Vagina (tissue), 2 donors: ENCODE measurements at regions not wholly inside any gene's neighbourhood (a gene's known extent, or its start where the extent isn't known, plus 50 kb on each side); places are given as distances from the start of the nearest gene placed in this dataset.

Experiments used
- DNase-seq, 2 donors: peaks; one replicate each; pipeline ENCODE4 v3.0.0-alpha.2; 2017; ENCODE audit errors: extremely low spot score in 2 of 2
- H3K27ac ChIP-seq: fragments of 200-600 bp; sonication (generic); one replicate; pipeline ENCODE4 v1.5.1; 2019
- H3K27me3 ChIP-seq: fragments of 200-600 bp; sonication (generic); one replicate; pipeline ENCODE4 v1.5.1; 2019
- H3K36me3 ChIP-seq, 2 donors: fragments of 200-600 bp; sonication (generic); one replicate each; pipeline ENCODE4 v1.5.1; 2017 to 2019
- H3K4me1 ChIP-seq: fragments of 200-600 bp; sonication (generic); one replicate; pipeline ENCODE4 v1.5.1; 2019
- H3K4me3 ChIP-seq, 2 donors: fragments of 200-600 bp; sonication (generic); 1 replicate in 1 of 2; 2 replicates in 1 of 2; pipeline ENCODE4 v1.5.1; 2016 to 2019
- H3K9me3 ChIP-seq: fragments of 200-600 bp; sonication (generic); one replicate; pipeline ENCODE4 v1.5.1; 2019
- POLR2A ChIP-seq, 2 donors: fragments of 450-650 bp; IDR thresholded peaks; one replicate each; pipeline ENCODE4 v1.6.1; 2017; ENCODE audit warnings: antibody characterized with exemption in 2 of 2, mild to moderate bottlenecking in 2 of 2, moderate library complexity in 2 of 2
- POLR2AphosphoS5 ChIP-seq, 2 donors: sonication (generic); formaldehyde crosslinking; IDR thresholded peaks; one replicate each; pipeline ENCODE4 v1.9.0; 2017; ENCODE audit warnings: antibody characterized with exemption in 2 of 2, mild to moderate bottlenecking in 2 of 2, low read depth in 1 of 2; ENCODE audit not compliant: insufficient read depth in 1 of 2
- intact Hi-C: fragments of 100-400 bp; cut with DNase I; formaldehyde crosslinking; loops from one replicate; pipeline ENCODE4 v1.15.1; 2023
- TF ChIP-seq, protein P1 (sequence below), 3 experiments: fragments of 450-650 bp in 2 of 3; fragments of 200-600 bp in 1 of 3; sonication (generic) in 1 of 3; IDR thresholded peaks; one replicate each; pipeline ENCODE4 v1.5.1; 2017 to 2019; ENCODE audit warnings: antibody characterized with exemption in 3 of 3, mild to moderate bottlenecking in 2 of 3, moderate library complexity in 2 of 3

GRCh38 chr2:49241991-49242390 is 87.7 kb upstream of the FSHR start:
- Histone ChIP-seq H3K4me1 (no peaks in the 10 kb centered on the region), H3K27me3 (no peaks in the 10 kb centered on the region), H3K4me3 (no peak overlapping the region), H3K9me3 (no peaks in the 10 kb centered on the region), H3K36me3 (no peaks in the 10 kb centered on the region), H3K27ac (no peak overlapping the region)
- intact Hi-C loops: no loop called here
- DNase-seq: no peak
- TF ChIP-seq POLR2AphosphoS5 (IDR thresholded peaks at IDR 0.05; ENCODE audit: insufficient read depth in 1 of 2, low read depth in 1 of 2) (no peak), POLR2A (IDR thresholded peaks at IDR 0.05) (no peak)
- TF ChIP-seq, protein P1, sequence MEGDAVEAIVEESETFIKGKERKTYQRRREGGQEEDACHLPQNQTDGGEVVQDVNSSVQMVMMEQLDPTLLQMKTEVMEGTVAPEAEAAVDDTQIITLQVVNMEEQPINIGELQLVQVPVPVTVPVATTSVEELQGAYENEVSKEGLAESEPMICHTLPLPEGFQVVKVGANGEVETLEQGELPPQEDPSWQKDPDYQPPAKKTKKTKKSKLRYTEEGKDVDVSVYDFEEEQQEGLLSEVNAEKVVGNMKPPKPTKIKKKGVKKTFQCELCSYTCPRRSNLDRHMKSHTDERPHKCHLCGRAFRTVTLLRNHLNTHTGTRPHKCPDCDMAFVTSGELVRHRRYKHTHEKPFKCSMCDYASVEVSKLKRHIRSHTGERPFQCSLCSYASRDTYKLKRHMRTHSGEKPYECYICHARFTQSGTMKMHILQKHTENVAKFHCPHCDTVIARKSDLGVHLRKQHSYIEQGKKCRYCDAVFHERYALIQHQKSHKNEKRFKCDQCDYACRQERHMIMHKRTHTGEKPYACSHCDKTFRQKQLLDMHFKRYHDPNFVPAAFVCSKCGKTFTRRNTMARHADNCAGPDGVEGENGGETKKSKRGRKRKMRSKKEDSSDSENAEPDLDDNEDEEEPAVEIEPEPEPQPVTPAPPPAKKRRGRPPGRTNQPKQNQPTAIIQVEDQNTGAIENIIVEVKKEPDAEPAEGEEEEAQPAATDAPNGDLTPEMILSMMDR (IDR thresholded peaks at IDR 0.05): no peak

DNA sequence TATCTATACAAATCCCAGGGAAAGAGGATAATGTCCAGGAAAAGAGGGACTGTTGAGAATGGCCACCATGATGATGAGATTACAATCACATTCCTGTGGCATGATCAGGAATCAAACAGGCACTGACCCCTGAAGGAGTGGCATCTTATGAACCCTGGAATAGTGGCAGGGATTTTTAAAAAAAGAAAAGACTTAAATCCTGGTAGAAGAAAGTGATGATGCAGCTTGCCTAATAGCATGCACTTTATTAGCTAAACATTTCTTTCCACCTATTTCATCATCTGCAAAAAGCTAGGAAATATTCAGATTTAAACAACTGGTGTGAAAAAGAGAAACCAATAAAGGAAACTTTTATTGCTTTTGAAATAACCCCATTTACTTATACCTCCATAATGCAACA is 87.2 kb upstream of the FSHR start:
- Histone ChIP-seq H3K4me1 (no peaks in the 10 kb centered on the region), H3K36me3 (no peaks in the 10 kb centered on the region)
- TF ChIP-seq, protein P1 (IDR thresholded peaks at IDR 0.05): no peak
- TF ChIP-seq POLR2AphosphoS5 (IDR thresholded peaks at IDR 0.05; ENCODE audit: insufficient read depth in 1 of 2, low read depth in 1 of 2) (no peak), POLR2A (IDR thresholded peaks at IDR 0.05) (no peak)

DNA sequence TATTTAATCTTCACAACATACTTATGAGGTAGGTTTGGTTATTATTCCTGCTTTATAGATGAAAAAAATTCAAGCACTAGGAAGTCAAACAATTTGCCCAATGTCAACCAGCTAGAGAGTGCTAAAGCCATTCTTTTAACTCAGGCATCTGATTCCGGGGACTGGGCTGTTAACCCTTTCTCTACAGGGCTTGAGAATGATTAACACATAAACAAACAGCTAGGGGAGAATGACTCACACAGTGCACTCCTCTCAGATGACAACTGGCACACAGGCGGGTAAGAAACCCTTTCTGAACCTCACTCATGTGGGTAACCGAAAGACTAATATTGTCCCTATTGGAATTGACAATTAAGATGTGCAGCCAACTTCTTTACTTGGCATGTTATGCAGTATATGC is 86.3 kb upstream of the FSHR start:
- no peak overlapping the region for H3K27ac ChIP-seq
- no peaks in the 10 kb centered on the region for H3K4me1 ChIP-seq
- H3K27me3 ChIP-seq: no peaks in the 10 kb centered on the region
- intact Hi-C loops: no loop called here
- no peak overlapping the region for H3K4me3 ChIP-seq
- no peak for DNase-seq
- no peaks in the 10 kb centered on the region for H3K36me3 ChIP-seq
- H3K9me3 ChIP-seq: no peaks in the 10 kb centered on the region
- TF ChIP-seq POLR2AphosphoS5 (IDR thresholded peaks at IDR 0.05; ENCODE audit: insufficient read depth in 1 of 2, low read depth in 1 of 2) (no peak), POLR2A (IDR thresholded peaks at IDR 0.05) (no peak)
- TF ChIP-seq, protein P1 (IDR thresholded peaks at IDR 0.05): no peak

More for the DNA sequence above, 87.2 kb upstream of the FSHR start:
- Histone ChIP-seq H3K27ac (no peak overlapping the region), H3K9me3 (no peaks in the 10 kb centered on the region), H3K27me3 (no peaks in the 10 kb centered on the region), H3K4me3 (no peak overlapping the region)
- intact Hi-C loops: no loop called here
- DNase-seq: no peak

GRCh38 chr2:49238604-49238960 is 84.3 kb upstream of the FSHR start:
- H3K9me3 ChIP-seq: no peaks in the 10 kb centered on the region
- no peaks in the 10 kb centered on the region for H3K4me1 ChIP-seq
- H3K27me3 ChIP-seq: no peaks in the 10 kb centered on the region
- H3K36me3 ChIP-seq: no peaks in the 10 kb centered on the region
- intact Hi-C loops: no loop called here
- TF ChIP-seq POLR2A (IDR thresholded peaks at IDR 0.05) (no peak), POLR2AphosphoS5 (IDR thresholded peaks at IDR 0.05; ENCODE audit: insufficient read depth in 1 of 2, low read depth in 1 of 2) (no peak)
- TF ChIP-seq, protein P1 (IDR thresholded peaks at IDR 0.05): no peak
- no peak overlapping the region for H3K4me3 ChIP-seq
- no peak overlapping the region for H3K27ac ChIP-seq
- DNase-seq: no peak

- H3K4me1 ChIP-seq: no peaks in the 10 kb centered on the region
- no peaks in the 10 kb centered on the region for H3K9me3 ChIP-seq
- H3K27ac ChIP-seq: no peak overlapping the region
- H3K36me3 ChIP-seq: no peaks in the 10 kb centered on the region
- intact Hi-C loops: no loop called here
- H3K27me3 ChIP-seq: no peaks in the 10 kb centered on the region
- DNase-seq: no peak
- TF ChIP-seq, protein P1 (IDR thresholded peaks at IDR 0.05): no peak
- no peak for TF ChIP-seq POLR2AphosphoS5 (IDR thresholded peaks at IDR 0.05; ENCODE audit: insufficient read depth in 1 of 2, low read depth in 1 of 2)
- no peak for TF ChIP-seq POLR2A (IDR thresholded peaks at IDR 0.05)
- H3K4me3 ChIP-seq: no peak overlapping the region
Measured at GRCh38 chr2:49237867-49238603, 83.7 kb upstream of the FSHR start.
